ENCODE measurements at regions not wholly inside any gene's neighbourhood (a gene's known extent, or its start where the extent isn't known, plus 50 kb on each side); places are given as distances from the start of the nearest gene placed in this dataset.
A peak's percentile ranks its signal among the peaks of the same experiment; 100 is the strongest.

- no peaks in the 10 kb centered on the region for H3K4me1 Mint-ChIP-seq (ENCODE audit: low read depth in 2 of 2)
- H3K27me3 Mint-ChIP-seq = peaks cover 26 to 28% of the 10 kb centered on the region in 2 donors
- ATAC-seq (replicated peaks) = no peak
These were observed 160.8 kb upstream of the GYPC start for GRCh38 chr2:126495189-126495588.

GRCh38 chr2:126496493-126496892 is 159.5 kb upstream of the GYPC start:
- Mint-ChIP-seq H3K36me3 (ENCODE audit: insufficient read depth) (no peaks in the 10 kb centered on the region), H3K27ac (no peak overlapping the region), H3K27me3 (peaks cover 24 to 33% of the 10 kb centered on the region in 2 donors), H3K9me3 (peaks cover 9 to 11% of the 10 kb centered on the region in 2 donors), H3K4me3 (no peak overlapping the region), H3K4me1 (ENCODE audit: low read depth in 2 of 2) (no peaks in the 10 kb centered on the region)
- DNase-seq (no peak), ATAC-seq (replicated peaks) (no peak)

More at GRCh38 chr2:126495189-126495588, 160.8 kb upstream of the GYPC start:
- H3K36me3 Mint-ChIP-seq (ENCODE audit: insufficient read depth) = no peaks in the 10 kb centered on the region
- H3K4me3 Mint-ChIP-seq = no peak overlapping the region
- no peak overlapping the region for H3K27ac Mint-ChIP-seq
- H3K9me3 Mint-ChIP-seq = peaks cover 9 to 11% of the 10 kb centered on the region in 2 donors
- DNase-seq = no peak

GRCh38 chr2:126503476-126503875 is 152.5 kb upstream of the GYPC start:
- peaks cover 14 to 25% of the 10 kb centered on the region in 2 donors for H3K27me3 Mint-ChIP-seq
- no peak for DNase-seq
- no peaks in the 10 kb centered on the region for H3K36me3 Mint-ChIP-seq (ENCODE audit: insufficient read depth)
- H3K4me3 Mint-ChIP-seq = no peak overlapping the region
- no peaks in the 10 kb centered on the region for H3K4me1 Mint-ChIP-seq (ENCODE audit: low read depth in 2 of 2)
- ATAC-seq (replicated peaks) = no peak
- H3K27ac Mint-ChIP-seq = no peak overlapping the region
- no peaks in the 10 kb centered on the region for H3K9me3 Mint-ChIP-seq

GRCh38 chr2:126504949-126505348 is 151.0 kb upstream of the GYPC start:
- Mint-ChIP-seq H3K27me3 (peaks cover 6 to 25% of the 10 kb centered on the region in 2 donors), H3K4me3 (no peak overlapping the region), H3K4me1 (ENCODE audit: low read depth in 2 of 2) (no peaks in the 10 kb centered on the region), H3K9me3 (no peaks in the 10 kb centered on the region), H3K27ac (no peak overlapping the region), H3K36me3 (ENCODE audit: insufficient read depth) (no peaks in the 10 kb centered on the region)
- no peak for DNase-seq
- no peak for ATAC-seq (replicated peaks)

GRCh38 chr2:126506786-126507185 is 149.2 kb upstream of the GYPC start:
- no peaks in the 10 kb centered on the region for H3K36me3 Mint-ChIP-seq (ENCODE audit: insufficient read depth)
- H3K9me3 Mint-ChIP-seq = no peaks in the 10 kb centered on the region
- no peaks in the 10 kb centered on the region for H3K4me1 Mint-ChIP-seq (ENCODE audit: low read depth in 2 of 2)
- H3K27ac Mint-ChIP-seq = no peak overlapping the region
- H3K4me3 Mint-ChIP-seq = no peak overlapping the region
- ATAC-seq (replicated peaks) (no peak), DNase-seq (no peak)
- H3K27me3 Mint-ChIP-seq = peaks cover 6 to 25% of the 10 kb centered on the region in 2 donors

- DNase-seq (no peak), ATAC-seq (replicated peaks) (no peak)
- no peak overlapping the region for H3K4me3 Mint-ChIP-seq
- H3K27me3 Mint-ChIP-seq = peaks cover 6 to 25% of the 10 kb centered on the region in 2 donors
- H3K9me3 Mint-ChIP-seq = no peaks in the 10 kb centered on the region
- no peak overlapping the region for H3K27ac Mint-ChIP-seq
- no peaks in the 10 kb centered on the region for H3K36me3 Mint-ChIP-seq (ENCODE audit: insufficient read depth)
- H3K4me1 Mint-ChIP-seq (ENCODE audit: low read depth in 2 of 2) = no peaks in the 10 kb centered on the region
These were observed 148.5 kb upstream of the GYPC start for GRCh38 chr2:126507425-126507911.

- ATAC-seq (replicated peaks) (no peak), DNase-seq (no peak)
- Mint-ChIP-seq H3K9me3 (no peaks in the 10 kb centered on the region), H3K27me3 (peaks cover 0 to 8% of the 10 kb centered on the region in 2 donors), H3K27ac (no peak overlapping the region), H3K4me3 (no peak overlapping the region), H3K36me3 (ENCODE audit: insufficient read depth) (no peaks in the 10 kb centered on the region), H3K4me1 (ENCODE audit: low read depth in 2 of 2) (no peaks in the 10 kb centered on the region)
These were observed 145.6 kb upstream of the GYPC start for GRCh38 chr2:126510356-126510755.

- no peaks in the 10 kb centered on the region for H3K4me1 Mint-ChIP-seq (ENCODE audit: low read depth in 2 of 2)
- ATAC-seq (replicated peaks) (no peak), DNase-seq (no peak)
- no peaks in the 10 kb centered on the region for H3K9me3 Mint-ChIP-seq
- H3K27me3 Mint-ChIP-seq = peaks cover 0 to 7% of the 10 kb centered on the region in 2 donors
- no peak overlapping the region for H3K4me3 Mint-ChIP-seq
- no peaks in the 10 kb centered on the region for H3K36me3 Mint-ChIP-seq (ENCODE audit: insufficient read depth)
- H3K27ac Mint-ChIP-seq = no peak overlapping the region
These were observed 145.0 kb upstream of the GYPC start for GRCh38 chr2:126510960-126511359.

- Mint-ChIP-seq H3K36me3 (ENCODE audit: insufficient read depth) (no peaks in the 10 kb centered on the region), H3K27ac (no peak overlapping the region)
These were observed 143.9 kb upstream of the GYPC start for GRCh38 chr2:126512026-126512425.

GRCh38 chr2:126513033-126513432 is 142.9 kb upstream of the GYPC start:
- H3K27ac Mint-ChIP-seq = no peak overlapping the region
- H3K27me3 Mint-ChIP-seq = peaks cover 11 to 15% of the 10 kb centered on the region in 2 donors
- no peak overlapping the region for H3K4me3 Mint-ChIP-seq
- ATAC-seq (replicated peaks) = no peak
- H3K36me3 Mint-ChIP-seq (ENCODE audit: insufficient read depth) = no peaks in the 10 kb centered on the region
- H3K9me3 Mint-ChIP-seq = no peaks in the 10 kb centered on the region
- no peaks in the 10 kb centered on the region for H3K4me1 Mint-ChIP-seq (ENCODE audit: low read depth in 2 of 2)
- no peak for DNase-seq

More at GRCh38 chr2:126512026-126512425, 143.9 kb upstream of the GYPC start:
- no peak for DNase-seq
- H3K4me1 Mint-ChIP-seq (ENCODE audit: low read depth in 2 of 2) = no peaks in the 10 kb centered on the region
- H3K4me3 Mint-ChIP-seq = no peak overlapping the region
- no peaks in the 10 kb centered on the region for H3K9me3 Mint-ChIP-seq
- peaks cover under 1 to 7% of the 10 kb centered on the region in 2 donors for H3K27me3 Mint-ChIP-seq
- ATAC-seq (replicated peaks) = no peak

GRCh38 chr2:126515471-126515870 is 140.5 kb upstream of the GYPC start:
- ATAC-seq (replicated peaks) = no peak
- H3K27ac Mint-ChIP-seq = no peak overlapping the region

GRCh38 chr2:126518196-126518595 is 137.8 kb upstream of the GYPC start:
- no peak for ATAC-seq (replicated peaks)
- Mint-ChIP-seq H3K4me3 (no peak overlapping the region), H3K9me3 (no peaks in the 10 kb centered on the region), H3K27me3 (peaks cover 34 to 37% of the 10 kb centered on the region in 2 donors), H3K36me3 (ENCODE audit: insufficient read depth) (no peaks in the 10 kb centered on the region), H3K4me1 (ENCODE audit: low read depth in 2 of 2) (no peaks in the 10 kb centered on the region), H3K27ac (no peak overlapping the region)
- no peak for DNase-seq

More at GRCh38 chr2:126515471-126515870, 140.5 kb upstream of the GYPC start:
- Mint-ChIP-seq H3K9me3 (no peaks in the 10 kb centered on the region), H3K36me3 (ENCODE audit: insufficient read depth) (no peaks in the 10 kb centered on the region), H3K4me3 (no peak overlapping the region), H3K4me1 (ENCODE audit: low read depth in 2 of 2) (no peaks in the 10 kb centered on the region), H3K27me3 (peaks cover 26 to 38% of the 10 kb centered on the region in 2 donors)
- no peak for DNase-seq

- peaks cover 4% of the 10 kb centered on the region for H3K36me3 Mint-ChIP-seq (ENCODE audit: insufficient read depth)
- H3K27me3 Mint-ChIP-seq = no peaks in the 10 kb centered on the region
- no peak overlapping the region for H3K27ac Mint-ChIP-seq
- no peaks in the 10 kb centered on the region for H3K9me3 Mint-ChIP-seq
- DNase-seq (peak; percentile 63 to 66 (median 65)), ATAC-seq (replicated peaks) (peak; percentile 72)
- no peak overlapping the region for H3K4me3 Mint-ChIP-seq
- no peaks in the 10 kb centered on the region for H3K4me1 Mint-ChIP-seq (ENCODE audit: low read depth in 2 of 2)
These were observed 128.0 kb upstream of the GYPC start for GRCh38 chr2:126527836-126528490.

GRCh38 chr2:126531029-126531428 is 124.9 kb upstream of the GYPC start:
- DNase-seq = no peak
- ATAC-seq (replicated peaks) = no peak
- Mint-ChIP-seq H3K4me1 (ENCODE audit: low read depth in 2 of 2) (peaks cover 0 to 5% of the 10 kb centered on the region in 2 donors), H3K36me3 (ENCODE audit: insufficient read depth) (peaks cover 4% of the 10 kb centered on the region), H3K4me3 (no peak overlapping the region), H3K27me3 (peaks cover 26 to 30% of the 10 kb centered on the region in 2 donors), H3K9me3 (no peaks in the 10 kb centered on the region), H3K27ac (no peak overlapping the region)

Measured in effector memory CD8-positive, alpha-beta T cell (primary cell).